ENCODE measurements at regions not wholly inside any gene's neighbourhood (a gene's known extent, or its start where the extent isn't known, plus 50 kb on each side); places are given as distances from the start of the nearest gene placed in this dataset.

GRCh38 chr10:131011936-131012640 lies 299.4 kb downstream of the TCERG1L start:
- H3K27me3 ChIP-seq = no peaks in the 10 kb centered on the region
- H3K36me3 ChIP-seq = no peaks in the 10 kb centered on the region
- H3K4me3 ChIP-seq = no peak overlapping the region
- no peak overlapping the region for H3K27ac ChIP-seq
- intact Hi-C loops (cut with DNase I; ENCODE audit: low total_unique reads) = no loop called here
- ATAC-seq (no peak), DNase-seq (no peak)
- no peaks in the 10 kb centered on the region for H3K4me1 ChIP-seq
- in situ Hi-C loops (cut with MboI; ENCODE audit: low sequenced_read_pairs in 4 of 4) = no loop called here
- H3K9me3 ChIP-seq = no peaks in the 10 kb centered on the region
- no peak for TF ChIP-seq POLR2A (IDR thresholded peaks at IDR 0.05)
- TF ChIP-seq, protein P1, sequence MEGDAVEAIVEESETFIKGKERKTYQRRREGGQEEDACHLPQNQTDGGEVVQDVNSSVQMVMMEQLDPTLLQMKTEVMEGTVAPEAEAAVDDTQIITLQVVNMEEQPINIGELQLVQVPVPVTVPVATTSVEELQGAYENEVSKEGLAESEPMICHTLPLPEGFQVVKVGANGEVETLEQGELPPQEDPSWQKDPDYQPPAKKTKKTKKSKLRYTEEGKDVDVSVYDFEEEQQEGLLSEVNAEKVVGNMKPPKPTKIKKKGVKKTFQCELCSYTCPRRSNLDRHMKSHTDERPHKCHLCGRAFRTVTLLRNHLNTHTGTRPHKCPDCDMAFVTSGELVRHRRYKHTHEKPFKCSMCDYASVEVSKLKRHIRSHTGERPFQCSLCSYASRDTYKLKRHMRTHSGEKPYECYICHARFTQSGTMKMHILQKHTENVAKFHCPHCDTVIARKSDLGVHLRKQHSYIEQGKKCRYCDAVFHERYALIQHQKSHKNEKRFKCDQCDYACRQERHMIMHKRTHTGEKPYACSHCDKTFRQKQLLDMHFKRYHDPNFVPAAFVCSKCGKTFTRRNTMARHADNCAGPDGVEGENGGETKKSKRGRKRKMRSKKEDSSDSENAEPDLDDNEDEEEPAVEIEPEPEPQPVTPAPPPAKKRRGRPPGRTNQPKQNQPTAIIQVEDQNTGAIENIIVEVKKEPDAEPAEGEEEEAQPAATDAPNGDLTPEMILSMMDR (IDR thresholded peaks at IDR 0.05 in 4 of 5, conservative IDR thresholded peaks at IDR 0.05 in 1 of 5) = no peak

GRCh38 chr10:131012641-131012985 lies 298.9 kb downstream of the TCERG1L start:
- intact Hi-C loops (cut with DNase I; ENCODE audit: low total_unique reads) (no loop called here), in situ Hi-C loops (cut with MboI; ENCODE audit: low sequenced_read_pairs in 4 of 4) (no loop called here)
- Histone ChIP-seq H3K27me3 (no peaks in the 10 kb centered on the region), H3K36me3 (no peaks in the 10 kb centered on the region), H3K27ac (no peak overlapping the region), H3K4me3 (no peak overlapping the region), H3K4me1 (no peaks in the 10 kb centered on the region), H3K9me3 (no peaks in the 10 kb centered on the region)
- TF ChIP-seq POLR2A (IDR thresholded peaks at IDR 0.05) = no peak
- TF ChIP-seq, protein P1 (IDR thresholded peaks at IDR 0.05 in 4 of 5, conservative IDR thresholded peaks at IDR 0.05 in 1 of 5) = no peak
- ATAC-seq (no peak), DNase-seq (no peak)

GRCh38 chr10:131013281-131013912 lies 298.1 kb downstream of the TCERG1L start:
- no peak overlapping the region for H3K27ac ChIP-seq
- ATAC-seq = no peak
- intact Hi-C loops (cut with DNase I; ENCODE audit: low total_unique reads) (no loop called here), in situ Hi-C loops (cut with MboI; ENCODE audit: low sequenced_read_pairs in 4 of 4) (no loop called here)
- H3K9me3 ChIP-seq = no peaks in the 10 kb centered on the region
- DNase-seq = no peak
- no peaks in the 10 kb centered on the region for H3K4me1 ChIP-seq
- H3K27me3 ChIP-seq = no peaks in the 10 kb centered on the region
- TF ChIP-seq, protein P1 (IDR thresholded peaks at IDR 0.05 in 4 of 5, conservative IDR thresholded peaks at IDR 0.05 in 1 of 5) = no peak
- TF ChIP-seq POLR2A (IDR thresholded peaks at IDR 0.05) = no peak
- no peak overlapping the region for H3K4me3 ChIP-seq
- no peaks in the 10 kb centered on the region for H3K36me3 ChIP-seq

DNA sequence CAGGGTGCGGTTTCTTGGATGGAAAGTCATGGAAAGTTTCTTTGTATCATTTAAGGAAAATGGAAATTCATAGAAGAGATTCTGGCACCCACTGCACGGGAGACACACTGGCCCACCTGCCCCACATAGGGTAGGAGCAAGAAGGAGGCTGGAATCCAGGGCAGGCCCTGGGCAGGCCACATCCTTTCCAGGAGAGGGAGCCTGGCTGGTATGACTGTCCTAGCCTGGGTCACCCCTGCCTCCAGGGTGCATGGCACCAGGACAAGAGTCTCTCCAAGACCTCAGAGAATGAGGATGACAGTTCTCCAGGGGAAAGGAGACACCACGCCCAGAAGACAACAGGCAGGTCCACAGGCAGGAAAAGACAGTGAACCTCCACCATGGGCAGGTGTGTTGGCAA lies 297.2 kb downstream of the TCERG1L start:
- no peak for ATAC-seq
- Histone ChIP-seq H3K4me1 (no peaks in the 10 kb centered on the region), H3K27me3 (no peaks in the 10 kb centered on the region), H3K36me3 (no peaks in the 10 kb centered on the region), H3K9me3 (no peaks in the 10 kb centered on the region), H3K4me3 (no peak overlapping the region), H3K27ac (no peak overlapping the region)
- intact Hi-C loops (cut with DNase I; ENCODE audit: low total_unique reads) = no loop called here
- DNase-seq = no peak
- in situ Hi-C loops (cut with MboI; ENCODE audit: low sequenced_read_pairs in 4 of 4) = no loop called here
- TF ChIP-seq, protein P1 (IDR thresholded peaks at IDR 0.05 in 4 of 5, conservative IDR thresholded peaks at IDR 0.05 in 1 of 5) = no peak
- no peak for TF ChIP-seq POLR2A (IDR thresholded peaks at IDR 0.05)
